GM21717 (cell line): ENCODE measurements at regions not wholly inside any gene's neighbourhood (a gene's known extent, or its start where the extent isn't known, plus 50 kb on each side); places are given as distances from the start of the nearest gene placed in this dataset.
A peak's percentile ranks its signal among the peaks of the same experiment; 100 is the strongest.

Experiments
- ATAC-seq: cut with Tn5 transposase; IDR thresholded peaks from one replicate; pipeline ENCODE4 v1.9.1; 2021; ENCODE audit warnings: mild to moderate bottlenecking, moderate library complexity; ENCODE audit not compliant: unreplicated experiment

DNA sequence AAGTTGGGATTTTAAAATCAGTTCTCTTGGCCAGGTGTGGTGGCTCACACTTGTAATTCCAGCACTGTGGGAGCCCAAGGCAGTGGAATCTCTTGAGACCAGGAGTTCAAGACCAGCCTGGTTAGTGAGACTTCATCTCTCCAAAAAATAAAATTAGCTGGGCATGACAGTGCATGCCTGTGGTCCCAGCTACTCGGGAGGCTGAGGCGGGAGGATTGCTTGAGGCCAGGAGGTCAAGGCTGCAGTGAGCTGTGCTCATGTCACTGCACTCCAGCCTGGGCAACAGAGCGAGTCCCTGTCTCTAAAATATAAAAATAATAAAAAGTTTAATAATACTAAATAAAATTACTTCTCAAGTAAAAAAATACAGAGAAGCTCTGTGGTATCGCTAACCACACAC is 77.5 kb downstream of the FOXA2 start:
- ATAC-seq, result no peak

DNA sequence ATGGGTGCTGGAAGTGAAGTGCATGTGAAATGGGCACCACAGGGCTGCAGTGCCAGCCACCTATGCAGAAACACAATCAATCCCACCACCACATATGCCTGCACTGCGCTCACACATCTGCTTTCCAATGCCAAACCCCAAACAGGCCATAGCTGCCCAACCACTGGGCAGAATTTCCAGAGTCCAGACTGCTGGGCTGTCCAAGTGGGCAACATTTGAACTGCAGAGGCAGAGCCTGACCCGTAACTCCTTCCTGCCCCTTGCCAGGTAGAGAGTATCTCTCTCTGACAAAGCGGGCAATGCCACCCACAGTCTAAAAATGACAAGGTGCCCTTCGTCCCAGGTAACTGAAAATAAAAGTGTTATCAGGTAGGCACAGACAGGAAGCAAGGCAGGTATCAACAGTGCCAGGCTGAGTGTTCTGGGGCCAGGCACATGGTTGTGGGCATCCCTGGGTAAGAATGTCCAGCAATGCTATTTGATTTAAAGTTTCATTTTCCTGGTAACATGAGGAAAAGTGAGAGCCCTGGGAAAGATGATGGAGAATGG is 79.5 kb downstream of the FOXA2 start:
- ATAC-seq, result no peak

DNA sequence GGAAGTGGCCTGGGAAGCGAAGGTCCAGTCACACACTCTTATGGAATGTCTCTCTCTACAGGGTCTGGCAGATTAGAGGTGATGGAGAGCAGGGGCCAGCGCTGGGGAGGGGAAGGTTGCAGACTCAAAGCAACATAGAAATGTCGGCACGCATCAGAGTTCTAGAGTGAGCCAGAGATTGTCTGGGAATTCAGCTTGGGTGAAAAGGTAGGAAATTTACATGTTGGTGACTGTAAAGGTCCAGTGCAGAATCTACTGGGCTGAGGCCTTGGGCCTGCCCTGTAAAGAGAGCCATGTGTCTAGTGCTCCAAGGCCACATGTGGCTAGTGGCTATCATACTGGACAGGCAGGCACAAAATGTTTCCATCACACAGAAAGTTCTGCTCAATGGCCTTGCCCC is 80.8 kb downstream of the FOXA2 start:
- ATAC-seq, result no peak

DNA sequence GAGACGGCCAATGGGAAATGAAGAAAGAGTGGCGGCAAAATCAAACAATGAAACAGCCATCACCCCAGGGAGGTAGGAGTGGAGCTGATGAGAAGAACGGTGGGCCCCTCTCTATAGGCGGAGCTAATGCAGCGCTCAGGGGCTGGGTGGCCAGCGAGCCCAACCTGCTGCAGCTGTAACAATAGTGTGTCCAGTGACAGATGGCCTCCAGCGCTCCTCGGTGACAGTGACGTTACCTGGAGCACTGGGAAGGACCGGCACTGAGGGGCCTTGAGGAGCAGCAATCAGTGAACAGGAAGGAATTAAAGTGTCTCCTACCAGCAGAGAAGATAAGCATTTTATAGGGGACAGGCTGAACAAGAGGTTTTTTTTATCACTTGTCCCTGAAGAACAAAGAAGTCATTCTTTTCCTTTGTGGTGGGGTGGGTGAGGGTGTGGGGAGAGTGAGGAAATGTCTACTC is 81.6 kb downstream of the FOXA2 start:
- ATAC-seq, result no peak

DNA sequence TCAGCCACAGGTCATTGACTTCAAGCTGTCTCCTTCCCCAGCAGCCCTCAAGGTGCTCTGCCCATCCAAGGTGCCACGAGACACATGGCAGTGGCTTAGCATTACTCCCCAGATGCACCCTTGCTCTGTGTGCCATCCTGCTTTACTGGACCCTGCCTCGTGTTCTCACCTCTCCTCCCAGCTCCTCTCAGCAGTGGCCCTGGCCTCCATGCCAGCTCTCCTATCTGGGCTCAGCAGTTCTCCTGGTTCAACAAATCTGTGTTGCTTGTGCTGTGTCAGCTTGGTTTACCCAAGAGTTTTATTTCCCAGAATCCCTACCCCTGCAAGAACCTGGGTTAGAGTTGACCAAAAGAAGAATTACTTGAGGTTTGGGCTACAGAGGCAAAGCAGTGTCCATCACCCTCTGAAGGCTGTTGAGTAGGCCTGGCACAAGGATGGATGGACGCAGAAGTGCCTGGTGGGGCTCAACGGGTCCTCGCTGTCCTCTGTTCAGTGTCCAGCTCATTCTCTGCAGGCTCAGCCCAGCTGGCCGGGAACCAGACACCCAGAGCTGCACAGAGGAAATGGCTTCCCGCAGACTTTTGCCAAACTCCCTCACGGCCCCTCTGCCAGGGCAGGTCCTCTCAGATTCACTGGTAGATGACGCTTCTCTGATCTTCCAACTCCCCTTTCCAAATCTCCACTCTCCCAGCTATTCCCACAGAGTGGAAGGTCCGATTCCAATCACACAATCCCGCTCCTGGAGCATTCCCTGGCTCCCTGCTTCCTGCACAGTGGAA is 82.6 kb downstream of the FOXA2 start:
- no peak for ATAC-seq

DNA sequence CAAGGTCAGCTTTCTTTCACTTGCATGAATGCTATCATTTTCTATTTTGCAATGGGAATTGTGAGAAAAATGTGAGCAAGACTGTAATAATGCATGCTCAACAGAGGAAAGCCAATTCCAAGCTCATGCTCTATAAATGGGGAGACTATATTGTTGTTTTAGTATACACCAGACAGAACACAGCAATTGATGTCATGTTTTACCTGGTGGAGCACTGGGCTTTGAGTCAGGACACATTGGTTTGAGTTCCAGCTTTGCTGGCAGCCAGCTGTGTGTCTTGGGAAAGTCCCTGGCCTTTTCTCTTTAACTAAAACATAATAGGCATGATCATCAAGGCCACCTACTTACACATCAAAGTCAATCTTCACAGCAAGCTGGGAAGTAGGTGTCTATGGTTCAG is 83.3 kb downstream of the FOXA2 start:
- ATAC-seq, result no peak

DNA sequence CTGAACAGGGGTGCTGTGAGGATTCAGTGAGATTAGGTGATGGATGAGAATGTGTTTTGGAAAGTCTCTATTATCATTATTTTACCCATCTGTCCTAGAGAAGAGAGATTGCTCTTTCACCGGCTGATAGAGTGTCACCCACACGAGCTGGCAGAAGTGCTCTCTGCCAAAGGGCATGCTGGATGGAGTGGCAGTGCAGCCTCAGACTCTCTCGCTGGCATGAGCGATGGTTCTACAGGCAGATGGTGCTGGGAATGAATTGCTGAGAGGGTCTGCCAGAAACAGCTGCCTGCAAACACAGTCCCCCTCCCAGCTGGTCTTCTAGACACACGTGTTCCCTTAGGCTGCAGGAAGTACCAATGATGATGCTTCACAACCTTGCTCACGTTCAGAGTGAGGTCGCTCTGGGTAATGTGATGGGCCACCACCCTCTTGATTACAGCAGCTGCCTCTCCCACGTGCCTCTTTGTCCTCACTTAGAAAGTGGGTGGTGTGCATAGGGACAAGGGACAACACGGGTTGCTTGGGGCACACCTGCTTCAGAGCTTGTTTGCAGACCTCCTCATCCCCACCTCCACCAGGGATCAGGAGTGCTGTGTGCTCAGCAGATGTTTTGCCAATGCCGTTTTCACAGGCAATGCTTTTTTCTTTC is 84.7 kb downstream of the FOXA2 start:
- ATAC-seq, result no peak

DNA sequence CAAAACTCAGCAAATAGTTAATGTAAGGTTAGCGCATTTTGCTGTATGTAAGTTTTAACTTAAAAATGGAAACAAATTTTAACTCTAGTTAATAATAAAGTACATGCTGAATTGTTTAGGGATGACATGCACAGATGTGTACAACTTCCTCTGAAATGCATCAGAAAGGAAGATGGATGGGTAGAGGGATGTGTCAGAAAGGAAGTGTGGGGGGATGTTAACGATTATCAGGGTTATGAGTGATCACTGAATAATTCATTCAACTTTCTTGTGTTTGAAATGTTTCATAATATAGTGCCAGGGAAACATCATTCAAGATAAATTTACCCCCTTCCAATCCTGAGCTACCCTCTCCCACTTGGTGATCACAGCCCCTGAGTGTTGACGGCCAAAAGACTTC is 87.6 kb downstream of the FOXA2 start:
- no peak for ATAC-seq

DNA sequence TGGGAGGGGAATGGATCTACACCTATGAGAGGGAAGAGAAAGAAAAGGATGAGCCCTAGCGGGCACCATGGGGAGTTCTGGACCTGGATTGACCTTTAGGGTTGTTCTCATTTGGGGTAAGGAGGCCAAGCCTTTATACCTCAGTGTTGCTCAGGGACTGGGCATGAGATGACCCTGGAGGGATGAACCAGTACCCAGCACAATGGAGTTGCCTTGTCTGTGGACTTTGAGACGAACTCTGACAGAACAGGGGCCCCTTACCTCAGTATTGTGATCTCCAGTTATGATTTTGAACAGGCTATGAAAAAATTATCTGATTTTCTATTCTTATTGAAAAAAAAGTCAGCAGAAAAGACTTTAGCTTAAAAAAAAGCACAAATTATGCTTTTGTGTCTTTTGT is 88.6 kb downstream of the FOXA2 start:
- ATAC-seq, result no peak

DNA sequence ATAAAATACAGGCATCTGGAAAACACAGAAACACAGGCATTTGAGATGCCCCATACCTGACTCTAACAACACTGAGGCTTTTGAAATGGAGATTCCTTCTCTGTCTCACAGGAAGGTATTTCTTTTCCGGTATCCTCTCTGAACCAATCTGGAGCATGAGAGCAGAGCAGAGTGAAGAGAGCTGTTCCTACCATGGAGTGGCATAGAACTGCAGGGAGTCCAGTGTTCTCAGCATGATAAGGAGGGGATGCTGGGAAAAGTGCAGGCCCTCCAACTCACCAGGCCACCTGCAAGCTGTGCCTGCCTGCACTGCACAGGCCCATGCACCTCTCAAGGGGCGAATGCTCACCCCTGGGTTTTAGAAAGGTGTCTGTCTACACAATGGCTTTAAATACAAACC is 89.2 kb downstream of the FOXA2 start:
- no peak for ATAC-seq

DNA sequence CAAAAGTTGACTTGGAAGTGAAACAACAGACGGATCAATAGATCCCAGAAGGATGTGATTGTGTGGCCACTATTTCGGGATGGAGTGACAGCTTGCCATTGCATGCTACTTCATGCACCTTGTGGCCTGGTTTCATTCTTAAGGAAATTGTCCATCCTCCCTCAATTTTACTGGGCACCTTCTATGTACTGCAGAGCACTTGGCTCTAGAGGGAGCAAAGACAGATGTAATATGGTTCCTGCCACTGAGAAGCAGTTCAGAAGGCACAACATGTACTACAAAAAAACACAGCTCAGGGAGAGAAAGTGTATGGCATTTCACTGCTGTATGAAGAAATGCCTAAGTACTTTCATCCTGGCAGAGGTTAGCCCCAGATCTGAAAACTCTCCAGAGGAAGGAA is 91.9 kb downstream of the FOXA2 start:
- no peak for ATAC-seq

DNA sequence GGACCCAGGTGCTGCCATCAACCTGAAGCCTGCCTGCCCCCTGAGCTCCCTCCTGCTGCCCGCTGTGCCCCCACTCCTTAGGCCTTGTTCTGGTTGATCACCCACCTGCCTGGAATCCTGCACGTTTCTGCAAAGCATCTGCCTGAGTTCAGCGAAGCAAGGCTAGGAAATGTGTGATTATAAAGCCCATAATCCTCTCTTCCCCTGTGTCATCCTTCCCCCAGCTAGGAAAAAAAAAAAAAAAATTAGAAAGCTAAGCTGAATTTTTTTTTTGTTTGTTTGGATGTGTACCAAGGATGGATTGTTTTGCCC is 93.2 kb downstream of the FOXA2 start:
- no peak for ATAC-seq

DNA sequence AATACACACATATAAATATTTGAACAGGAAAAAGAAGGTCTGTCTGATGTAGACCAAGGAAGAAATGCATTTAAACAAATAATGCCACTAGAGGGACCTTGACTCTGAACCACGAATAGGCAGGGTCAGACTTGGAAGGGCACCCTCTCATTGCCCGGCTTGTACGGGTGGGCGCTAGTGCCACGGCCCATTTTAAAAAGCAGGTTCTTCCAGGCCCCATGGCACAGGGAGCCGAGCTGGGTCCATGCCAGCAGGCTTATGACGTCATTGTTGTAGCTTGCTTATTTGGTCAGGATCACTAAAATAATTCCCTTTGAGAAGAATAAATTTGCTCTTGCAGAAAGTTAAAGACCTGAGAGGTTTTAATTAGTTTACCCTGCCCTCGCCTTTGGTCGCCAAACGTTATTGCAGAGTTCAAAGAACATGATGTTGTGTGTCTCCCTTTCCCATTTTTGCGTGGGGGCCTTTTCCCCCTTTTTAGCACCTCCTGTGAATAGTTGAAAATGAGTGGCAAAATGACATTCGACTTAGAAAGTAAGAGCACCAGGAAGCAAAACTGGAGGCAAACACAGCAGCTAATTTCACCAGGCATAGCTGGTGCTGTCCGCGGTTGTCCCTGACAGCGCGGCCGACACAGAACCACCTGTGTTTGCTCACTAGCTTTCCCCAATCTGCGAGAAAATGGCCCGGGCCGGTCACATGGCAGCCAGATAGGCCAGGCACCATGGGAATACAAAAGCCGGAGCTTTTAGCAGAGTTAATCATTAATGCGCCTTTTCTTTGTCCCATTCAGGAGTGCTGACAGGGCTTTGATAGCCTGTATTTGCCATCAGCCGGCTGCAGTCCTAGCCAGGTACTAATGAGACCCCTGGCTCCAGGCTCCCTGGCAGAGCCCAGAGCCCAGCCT is 93.8 kb downstream of the FOXA2 start:
- no peak for ATAC-seq

DNA sequence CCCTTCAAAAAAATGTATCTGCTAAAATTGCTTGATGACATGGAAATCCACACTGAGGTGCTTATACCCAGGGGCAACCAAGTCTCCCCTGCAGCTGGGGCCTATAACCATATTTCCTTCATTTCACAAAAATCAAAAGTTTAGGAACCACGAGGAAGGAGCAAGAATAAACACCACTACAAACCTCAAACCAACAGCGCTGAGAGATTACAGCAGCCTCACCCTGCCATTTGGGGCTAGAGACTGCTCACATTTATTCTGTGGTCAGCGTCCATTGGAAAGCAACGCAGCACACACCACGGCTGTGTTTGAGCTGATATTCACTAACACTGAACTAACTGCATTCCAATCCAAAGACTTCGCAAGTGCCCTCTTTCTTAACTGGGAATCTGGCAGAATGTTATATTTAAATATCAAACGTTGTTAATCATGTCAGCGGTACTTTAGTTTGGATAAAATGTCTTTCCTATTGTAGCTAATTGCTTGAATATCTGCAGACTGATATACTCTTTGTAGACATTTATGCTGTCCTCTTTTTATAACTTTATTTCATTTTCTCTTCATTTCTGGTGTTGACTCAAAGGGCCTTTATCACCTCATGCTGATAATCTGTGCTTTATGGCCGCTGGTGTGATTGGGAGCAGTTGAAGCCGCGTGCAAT is 94.6 kb downstream of the FOXA2 start:
- no peak for ATAC-seq

DNA sequence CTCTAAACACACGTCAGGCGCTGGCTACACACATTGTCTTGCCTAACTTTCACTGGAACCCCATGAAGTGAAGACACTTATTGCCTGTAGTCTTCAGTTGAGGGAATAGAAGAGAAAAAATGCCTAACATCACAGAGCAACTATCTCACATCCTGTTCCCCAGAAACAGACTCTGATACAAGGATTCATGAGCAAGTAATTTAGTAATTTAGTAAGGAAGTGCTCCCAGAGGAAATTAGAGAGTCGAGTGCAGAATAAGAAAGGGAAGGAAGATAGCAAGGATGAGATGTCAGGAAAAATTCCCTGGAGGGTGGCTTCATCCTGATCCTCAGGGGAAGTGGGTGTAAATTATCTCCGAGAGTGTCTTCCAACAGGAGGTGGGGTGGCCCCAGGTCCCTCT is 104.0 kb downstream of the FOXA2 start:
- no peak for ATAC-seq

DNA sequence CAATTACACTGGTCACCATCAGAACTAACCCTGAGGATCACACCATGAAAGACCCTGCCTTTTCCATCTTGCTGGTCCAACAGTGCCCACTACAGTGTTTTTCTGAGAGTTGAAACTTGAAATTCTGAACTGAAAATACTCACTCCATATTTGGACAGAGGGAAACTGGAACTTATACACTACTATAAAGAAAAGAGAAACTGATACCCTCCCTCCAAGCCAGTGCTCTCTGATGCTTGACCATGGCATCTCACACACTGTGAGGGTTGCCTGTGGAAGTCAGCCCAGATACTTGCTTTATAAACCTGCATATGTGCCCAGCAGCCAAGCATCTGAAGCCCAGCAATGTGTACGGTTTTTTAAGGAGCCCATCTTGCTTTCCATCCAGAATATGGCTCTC is 108.7 kb downstream of the FOXA2 start:
- ATAC-seq, result peak; percentile 99

DNA sequence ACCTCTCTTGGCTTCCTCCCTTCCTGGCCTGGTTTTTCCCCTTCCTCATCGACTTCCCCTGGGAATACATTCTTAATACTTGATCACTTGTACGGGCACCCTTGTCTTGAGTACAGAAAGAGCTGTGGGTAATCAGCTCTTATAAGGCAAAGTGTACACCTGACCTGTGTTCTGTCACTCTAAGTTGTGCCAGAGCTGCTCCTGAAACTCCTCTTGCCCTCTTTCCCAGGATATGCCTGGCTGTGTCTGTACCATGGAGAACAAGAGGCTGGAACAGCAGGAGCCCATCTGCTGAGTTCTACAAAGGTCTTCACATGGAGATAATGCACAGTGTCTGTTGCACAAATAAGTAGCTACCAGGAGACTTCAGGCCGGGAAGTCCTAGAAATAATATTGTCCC is 110.1 kb downstream of the FOXA2 start:
- ATAC-seq, result no peak

DNA sequence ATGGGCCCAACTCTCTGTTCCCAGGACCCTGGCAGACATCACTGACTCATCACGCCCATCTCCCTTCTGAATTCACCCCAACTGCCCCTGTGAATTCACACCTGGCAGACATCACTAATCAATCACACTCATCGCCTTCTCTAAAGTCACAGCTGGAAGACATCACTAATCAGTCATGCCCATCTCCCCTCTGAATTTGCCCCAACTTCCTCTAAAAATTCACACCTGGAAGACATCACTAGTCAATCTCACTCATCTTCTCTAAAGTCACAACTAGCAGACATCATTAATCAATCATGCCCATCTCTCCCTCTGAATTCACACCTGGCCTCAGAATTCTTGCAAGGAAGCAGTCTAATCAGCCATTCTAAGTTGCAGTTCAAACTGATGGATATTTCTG is 111.1 kb downstream of the FOXA2 start:
- ATAC-seq, result no peak

DNA sequence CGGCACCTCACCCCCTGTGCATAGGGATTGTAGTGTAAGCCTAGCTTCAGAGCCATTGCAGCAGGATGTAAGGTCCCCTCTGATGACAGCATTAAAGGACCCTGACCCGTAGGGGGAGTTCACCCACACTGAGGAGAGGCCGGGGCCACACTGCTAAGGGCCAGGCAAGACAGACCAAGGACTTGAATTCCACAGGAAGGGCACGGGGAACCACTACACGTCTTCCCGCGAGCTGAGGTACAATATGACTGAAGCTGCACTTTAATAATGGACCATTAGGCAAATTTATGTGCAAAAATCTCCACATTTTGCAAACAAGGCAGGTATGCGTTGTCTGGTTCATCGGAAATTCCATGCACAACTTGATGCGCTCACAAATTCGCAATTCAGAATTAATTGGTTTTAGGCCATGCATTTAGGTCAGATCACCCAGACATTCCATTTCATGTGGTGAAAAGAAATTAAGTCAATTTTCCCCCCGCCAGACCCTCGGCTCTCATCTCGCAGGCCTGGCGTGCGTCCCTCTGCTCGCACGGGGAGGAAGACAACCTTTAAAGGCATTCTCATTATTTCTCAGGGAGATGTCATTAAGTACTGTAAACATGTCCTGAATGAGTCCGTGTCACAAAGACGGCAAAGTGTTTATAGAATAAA is 111.8 kb downstream of the FOXA2 start:
- no peak for ATAC-seq

DNA sequence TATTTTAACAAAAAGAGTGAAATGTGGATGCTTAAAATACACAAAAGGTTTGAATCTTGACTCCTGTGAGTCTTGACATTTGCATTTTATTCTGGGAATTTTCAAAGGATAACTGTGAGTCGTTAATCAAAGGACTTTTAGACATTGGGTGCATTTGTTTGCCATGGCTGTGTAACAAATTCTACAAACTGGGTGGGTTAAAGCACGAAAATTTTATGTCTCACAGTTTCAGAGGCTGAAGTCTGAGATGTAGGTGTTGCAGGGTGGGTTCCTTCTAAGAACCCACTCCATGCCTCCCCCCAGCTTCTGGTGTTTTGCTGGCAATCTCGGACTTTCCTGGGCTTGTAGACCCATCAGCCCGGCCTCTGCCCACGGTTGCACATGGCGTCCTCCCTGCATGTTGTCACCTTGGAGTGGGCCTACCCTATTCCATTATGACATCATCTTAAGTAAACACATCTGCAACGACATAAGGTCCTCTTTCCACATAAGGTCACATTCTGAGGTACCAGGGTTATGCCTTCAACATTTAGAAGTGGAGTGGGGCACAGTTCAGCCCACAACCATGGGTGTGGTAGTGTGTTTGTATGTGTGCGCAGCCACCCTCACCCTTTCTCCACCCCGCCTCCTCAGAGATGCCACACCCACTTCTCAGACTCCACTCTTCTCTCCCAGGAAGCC is 113.1 kb downstream of the FOXA2 start:
- ATAC-seq, result no peak
